H4 (cell line): ENCODE measurements at regions not wholly inside any gene's neighbourhood (a gene's known extent, or its start where the extent isn't known, plus 50 kb on each side); places are given as distances from the start of the nearest gene placed in this dataset.

Experiments
- DNase-seq: peaks from one replicate; pipeline ENCODE4 v3.0.0-alpha.2; 2015; ENCODE audit warnings: low spot score

DNA sequence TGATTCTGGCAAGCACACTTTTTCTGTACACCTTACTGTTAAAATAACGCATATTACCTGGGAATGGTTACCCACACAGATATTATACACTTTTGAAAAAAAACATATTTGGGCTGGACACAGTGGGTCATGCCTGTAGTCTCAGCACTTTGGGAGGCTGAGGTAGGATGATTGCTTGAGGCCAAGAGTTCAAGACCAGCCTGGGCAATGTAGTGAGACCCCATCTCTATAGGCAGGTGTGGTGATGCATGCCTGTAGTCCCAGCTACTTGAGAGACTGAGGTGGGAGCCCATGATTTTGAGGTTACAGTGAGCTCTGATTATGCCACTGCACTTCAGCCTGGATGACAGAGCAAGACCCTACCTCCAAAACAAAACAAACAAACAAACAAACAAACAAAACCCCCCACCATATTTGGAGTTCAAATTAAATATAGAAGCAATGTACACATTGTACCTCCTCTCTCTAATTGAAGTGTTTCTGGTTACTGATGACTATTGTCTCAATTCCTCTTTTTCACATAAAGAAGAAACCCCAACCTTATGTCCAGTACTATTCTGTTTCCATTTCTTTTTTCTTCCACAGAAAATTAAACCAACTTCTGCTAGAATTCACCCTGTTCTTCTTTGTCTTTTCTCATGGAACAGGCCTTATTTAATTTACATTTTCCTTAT, 152.6 kb upstream of the UMPS start:
- no peak for DNase-seq

DNA sequence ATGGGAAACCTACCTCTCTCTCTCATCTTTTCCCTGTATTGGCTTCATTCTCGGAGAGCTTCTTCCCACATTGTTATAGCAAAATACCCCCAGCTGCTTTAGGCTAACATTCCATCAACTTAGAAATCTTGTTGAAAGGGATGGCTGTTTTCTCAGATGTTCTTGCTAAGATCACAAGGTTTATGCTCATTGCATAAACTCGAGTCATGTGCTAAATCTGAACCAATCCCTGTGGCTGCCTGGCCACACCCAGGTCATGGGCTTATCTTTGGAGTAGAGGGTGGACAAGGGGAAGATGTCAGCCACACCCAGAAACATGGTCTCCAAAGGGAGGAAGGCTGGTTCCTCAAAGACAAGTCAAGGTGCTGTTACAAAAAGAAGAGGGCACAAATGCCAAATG, 150.6 kb upstream of the UMPS start:
- no peak for DNase-seq

DNA sequence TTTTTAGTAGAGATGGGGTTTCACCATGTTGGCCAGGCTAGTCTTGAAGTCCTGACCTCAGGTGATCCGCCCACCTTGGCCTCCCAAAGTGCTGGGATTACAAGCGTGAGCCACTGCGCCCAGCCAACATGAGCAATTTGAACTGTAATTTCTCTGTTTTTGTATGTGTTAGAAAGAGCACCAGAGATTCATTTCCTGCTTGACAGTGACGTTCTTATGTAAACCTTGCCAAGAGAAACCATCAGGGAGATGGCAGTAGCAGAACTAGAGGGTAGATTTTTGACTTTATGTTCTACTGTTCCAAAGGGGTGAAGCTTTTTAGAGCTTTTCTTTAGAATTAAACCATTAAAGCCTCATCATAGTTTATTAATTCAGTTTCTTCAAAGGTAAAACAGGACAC, 148.1 kb upstream of the UMPS start:
- DNase-seq = no peak

DNA sequence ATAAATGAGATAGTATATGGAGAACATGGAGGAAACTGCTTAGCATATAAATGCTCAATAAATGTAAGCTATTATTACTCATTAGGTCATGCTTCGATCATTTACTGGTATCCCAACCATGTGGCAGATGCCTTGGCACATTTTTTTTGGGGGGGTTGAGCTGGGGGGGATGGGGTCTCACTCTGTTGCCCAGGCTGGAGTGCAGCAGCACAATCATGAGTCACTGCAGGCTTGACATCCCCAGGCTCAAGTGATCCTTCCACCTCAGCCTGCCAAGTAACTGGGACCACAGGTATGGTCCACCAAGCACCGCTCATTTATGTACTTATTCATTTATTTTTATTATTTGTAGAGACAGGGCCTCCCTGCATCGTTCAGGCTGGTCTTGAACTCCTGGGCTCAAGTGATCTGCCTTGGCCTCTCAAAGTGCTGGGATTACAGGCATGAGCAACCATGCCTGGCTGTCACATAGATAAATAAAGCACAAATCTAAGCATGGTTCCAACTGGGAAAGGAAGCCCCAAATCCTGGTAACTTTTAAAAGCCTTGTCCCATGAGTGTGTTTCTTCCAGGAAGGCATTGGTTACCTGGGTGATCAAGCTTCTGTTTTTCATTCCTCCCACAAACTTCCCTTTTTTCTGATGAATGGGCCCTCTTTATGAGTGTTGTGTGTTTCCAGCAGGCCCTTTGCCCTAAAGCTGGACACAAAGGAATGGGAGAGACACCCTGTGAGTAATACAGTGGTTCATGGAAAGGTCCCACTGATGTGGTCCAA, 147.4 kb upstream of the UMPS start:
- DNase-seq = no peak

DNA sequence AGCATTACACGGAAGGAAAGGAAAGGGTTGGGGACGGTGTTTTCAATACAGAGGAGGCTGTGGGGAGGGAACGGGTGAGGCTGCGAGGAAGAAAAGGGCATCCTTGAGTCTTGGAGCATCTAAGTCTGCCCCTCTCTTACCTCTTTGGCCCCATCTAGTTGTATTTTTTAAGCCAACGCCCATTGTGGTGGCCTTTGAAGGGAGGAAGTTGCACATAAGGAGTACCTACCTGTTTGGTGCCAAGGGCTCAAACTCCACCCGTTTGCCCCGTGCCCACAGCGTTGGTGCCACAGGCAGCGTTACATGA, 146.1 kb upstream of the UMPS start:
- DNase-seq = no peak

DNA sequence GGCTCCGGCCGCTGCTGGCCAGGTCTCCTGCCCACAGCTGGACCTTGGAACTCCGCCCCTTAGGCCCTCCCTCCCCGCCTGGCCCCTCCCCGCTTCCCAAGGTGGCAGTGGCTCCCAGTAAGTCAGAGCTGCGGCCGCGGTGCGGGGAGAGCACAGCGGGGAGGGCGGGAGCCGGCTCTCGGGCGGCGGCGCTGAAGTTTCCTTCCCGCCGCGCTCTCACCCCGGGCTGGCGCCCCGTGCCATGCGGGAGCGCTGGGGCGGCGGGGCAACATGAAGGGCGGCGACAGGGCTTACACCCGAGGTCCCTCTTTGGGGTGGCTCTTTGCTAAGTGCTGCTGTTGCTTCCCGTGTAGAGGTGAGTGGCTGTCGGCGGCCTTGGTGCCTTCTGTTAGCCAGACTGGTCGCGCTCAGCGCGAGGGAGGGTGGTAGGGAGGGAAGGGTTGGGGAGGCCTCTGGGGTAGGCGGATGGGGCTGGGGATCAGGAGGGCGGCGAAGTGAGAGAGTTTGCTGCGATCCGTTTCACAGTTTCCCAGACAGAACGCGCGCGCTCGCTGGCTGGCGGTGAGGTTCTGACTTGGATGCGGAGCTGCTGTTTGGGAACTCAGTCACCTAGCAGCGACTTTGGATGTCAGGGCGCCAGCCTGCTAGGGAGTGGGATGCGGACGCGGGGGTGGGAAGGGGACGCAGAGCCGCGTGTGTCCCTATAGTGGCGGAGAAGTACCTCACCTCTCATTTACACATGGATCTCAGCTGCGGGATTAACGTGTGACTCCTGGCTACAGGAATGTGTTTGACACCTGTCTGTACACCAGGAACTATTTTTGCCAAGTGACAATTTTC, 145.5 kb upstream of the UMPS start:
- peak; percentile 33 for DNase-seq

DNA sequence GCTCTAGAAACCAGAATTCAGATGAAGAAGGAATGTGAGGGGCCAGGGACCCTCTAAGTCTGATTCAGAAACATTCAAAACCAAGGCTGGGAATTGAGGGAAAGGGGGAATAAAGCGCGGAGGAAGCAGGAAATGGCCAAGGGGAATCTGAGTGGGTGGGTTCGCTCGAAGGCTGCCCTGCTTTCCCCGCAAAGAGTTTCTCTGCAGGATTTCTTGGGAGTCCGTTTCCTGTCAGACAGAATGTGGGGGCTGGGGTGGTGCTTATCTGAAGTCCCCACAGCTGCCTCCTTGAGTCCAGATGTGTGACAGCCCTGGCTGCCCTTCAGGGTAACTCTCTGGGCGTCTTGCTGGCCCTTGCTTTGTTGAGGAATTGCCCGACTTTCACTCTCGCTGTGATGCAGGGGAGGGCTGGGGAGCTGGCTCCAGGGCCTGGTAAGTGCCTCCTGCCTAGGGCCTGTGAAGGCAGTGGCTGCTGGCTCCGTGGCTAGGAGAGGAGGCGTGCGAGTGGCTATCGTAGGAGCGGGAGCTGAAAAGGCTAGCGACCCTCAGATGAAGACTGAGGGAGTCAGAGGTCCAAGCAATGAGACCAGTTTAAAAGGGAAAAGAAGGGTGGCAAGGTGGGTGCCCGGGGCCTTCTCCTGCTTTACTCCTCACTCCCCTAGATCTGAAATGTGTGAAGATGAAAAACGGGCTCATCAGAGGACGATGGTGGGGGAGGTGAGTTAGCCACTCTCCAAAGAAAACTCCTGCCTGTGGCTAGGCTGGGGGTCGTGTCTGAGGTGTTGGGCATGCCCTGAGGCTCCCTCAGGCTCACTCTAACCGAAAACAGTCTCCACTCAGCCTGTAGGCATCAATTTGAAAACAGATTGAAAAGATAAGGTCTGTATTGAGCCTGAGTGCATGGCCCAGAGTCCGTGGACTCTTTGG, 143.9 kb upstream of the UMPS start:
- DNase-seq = no peak

DNA sequence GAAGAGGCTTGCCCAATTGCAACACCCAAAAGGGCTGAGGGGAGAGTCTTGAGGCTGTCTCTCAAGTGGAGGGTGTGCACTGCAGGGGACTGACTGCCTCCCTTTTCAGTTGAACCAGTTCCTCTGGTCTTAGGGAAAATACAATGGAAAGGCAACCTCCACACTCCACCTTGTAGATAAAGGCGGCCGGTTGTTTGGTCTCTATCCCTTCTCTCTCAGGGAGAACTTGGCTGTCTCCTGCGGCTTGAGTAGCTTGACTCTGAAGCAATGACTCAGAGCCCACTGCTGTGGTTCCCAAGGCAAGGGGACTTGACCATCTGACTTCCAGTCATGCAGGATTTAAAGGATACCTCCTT, 143.2 kb upstream of the UMPS start:
- DNase-seq = no peak

DNA sequence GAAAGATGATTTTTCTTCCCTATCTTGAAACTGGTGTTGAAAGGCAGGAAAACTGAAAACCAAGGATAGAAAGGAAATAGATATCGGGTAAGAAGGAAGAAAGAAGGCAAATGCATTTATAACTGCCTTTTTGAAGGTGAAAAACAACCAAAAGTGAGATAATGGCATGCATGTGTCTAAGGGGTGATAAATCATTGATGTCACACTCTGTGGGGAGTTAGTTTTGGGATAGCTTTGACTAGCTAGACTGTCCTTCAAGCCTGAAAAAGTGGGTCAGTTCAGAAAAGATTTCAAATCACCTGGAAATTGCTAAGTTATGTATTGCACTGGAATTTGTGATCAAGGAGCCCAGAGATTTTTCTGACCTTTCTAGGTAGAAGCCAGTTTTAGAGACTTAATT, 142.2 kb upstream of the UMPS start:
- no peak for DNase-seq

DNA sequence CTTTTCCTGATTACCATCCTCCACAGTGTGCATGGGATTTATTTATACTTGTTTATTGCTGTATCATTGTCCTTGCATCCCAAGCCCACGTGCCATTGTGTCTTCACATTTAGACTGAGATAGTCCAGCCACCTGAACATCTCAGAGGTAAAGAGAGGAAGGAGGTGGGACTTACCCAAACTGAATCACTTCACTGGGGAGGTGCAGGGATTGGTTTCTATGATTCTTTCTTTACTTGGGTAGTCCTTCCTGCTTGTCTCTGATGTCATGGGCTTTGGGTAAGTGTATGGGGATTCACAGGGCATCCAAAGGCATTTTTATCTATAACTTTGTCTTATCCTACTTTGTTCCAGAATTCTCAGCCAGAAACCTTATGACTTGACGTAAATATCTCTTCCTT, 141.5 kb upstream of the UMPS start:
- no peak for DNase-seq

DNA sequence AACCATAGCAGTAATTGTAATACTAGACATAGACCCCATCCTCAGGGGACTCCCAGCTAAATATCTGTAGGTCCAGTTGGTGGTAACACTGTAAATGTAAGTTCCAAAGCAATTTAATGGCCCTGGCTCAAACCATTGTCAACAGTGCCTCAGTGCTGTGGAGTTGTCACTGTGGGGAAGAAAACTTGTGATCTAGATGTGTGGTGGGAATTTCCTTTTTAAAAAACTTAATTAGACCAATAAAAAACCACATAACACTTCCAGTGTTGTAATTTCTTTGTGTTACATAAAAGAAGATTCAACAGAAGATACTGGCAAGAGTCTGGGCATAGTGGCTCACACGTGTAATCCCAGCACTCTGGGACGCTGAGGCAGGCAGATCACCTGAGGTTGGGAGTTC, 138.6 kb upstream of the UMPS start:
- DNase-seq = no peak

DNA sequence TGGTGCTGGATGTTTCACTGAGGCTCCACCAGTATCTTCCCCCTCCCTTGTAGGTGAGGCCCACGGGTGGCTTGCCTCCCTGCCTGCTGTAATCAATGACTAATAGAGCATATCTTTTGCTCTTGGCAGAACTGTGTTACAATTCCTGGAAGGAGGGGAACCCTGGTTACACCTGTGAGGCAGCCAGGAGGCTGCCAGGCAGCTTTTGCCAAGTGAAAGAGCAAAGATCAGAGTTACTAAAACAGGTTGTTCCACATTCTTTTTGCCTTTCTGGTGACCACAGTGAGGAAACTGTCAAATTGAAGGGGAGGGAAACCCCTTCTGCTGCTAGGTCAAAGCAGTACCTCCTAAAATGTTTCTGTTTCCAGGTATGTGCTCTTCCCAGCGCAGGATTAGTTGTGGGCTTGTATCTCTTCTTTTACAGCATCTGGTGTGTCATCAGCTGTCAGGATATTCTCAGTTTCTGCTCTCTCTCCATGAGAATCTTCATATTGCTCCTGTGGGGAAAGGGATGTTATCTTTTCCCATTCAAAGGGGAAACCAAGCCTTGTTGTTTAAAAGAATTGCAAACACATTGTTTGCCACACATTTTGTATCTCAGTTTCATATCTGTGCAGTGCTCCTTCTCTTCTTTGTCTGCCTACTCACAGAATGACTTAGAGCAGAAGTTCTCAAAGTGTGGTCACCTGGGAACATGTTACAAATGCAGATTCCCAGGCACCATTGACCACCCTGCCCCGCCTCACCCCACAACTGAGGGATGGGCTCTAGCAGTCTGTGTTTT, 137.4 kb upstream of the UMPS start:
- DNase-seq = no peak

DNA sequence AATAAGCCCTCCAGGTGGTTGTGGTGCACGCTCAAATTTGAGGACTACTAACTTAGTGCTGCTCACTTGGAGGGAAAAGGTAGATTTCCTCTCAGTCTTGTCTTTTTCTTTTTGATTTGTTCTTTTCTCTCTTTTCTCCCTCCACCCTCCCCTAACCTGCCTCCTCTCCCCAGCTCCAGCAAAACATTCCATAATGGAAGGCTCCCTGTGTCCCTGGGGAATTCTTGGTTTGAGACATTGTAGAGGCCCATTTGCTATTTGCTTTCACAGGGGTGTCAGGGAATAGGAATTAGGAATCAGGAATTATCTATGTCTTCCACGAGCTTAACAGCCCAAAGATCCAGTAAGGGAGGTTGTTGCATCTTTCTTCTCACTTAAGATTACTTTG, 136.8 kb upstream of the UMPS start:
- DNase-seq = no peak

DNA sequence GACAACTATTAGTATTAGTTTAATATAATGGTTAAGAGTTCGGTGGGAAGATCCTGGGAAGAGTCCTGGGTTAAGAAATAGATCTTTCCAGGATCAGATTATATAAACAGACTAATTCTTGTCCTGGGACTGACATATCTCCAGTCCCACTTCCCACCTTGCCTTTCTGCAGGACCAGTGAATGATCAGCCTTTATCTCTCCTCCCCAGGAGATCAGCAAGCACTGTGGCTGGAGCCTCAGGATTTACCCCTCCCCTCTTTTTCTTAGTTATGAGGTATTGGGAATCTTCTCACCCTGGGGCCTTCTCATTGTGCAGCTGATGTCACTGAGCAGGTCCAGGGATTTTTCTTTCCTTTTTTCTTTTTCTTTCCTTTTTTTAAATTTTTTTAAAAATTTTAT, 135.7 kb upstream of the UMPS start:
- no peak for DNase-seq

DNA sequence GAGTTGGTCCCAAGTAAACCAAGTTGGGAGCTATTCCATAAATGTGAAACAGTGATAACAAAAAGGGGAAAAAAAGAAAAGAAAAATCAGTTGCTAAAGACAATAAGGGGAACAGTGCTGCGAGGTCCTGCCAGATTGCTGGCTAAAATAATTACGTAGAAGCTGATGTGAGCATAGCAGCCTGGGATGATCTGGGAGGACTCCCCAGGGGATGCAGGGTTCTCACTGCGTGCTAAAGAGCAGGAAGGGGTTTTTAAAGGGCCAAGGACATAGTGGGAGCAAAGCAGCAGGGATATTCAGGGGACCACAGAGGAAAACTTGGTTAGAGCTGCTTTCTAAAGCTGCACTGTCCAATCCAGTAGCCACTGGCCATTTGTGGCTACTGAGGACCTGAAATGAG, 133.0 kb upstream of the UMPS start:
- no peak for DNase-seq

DNA sequence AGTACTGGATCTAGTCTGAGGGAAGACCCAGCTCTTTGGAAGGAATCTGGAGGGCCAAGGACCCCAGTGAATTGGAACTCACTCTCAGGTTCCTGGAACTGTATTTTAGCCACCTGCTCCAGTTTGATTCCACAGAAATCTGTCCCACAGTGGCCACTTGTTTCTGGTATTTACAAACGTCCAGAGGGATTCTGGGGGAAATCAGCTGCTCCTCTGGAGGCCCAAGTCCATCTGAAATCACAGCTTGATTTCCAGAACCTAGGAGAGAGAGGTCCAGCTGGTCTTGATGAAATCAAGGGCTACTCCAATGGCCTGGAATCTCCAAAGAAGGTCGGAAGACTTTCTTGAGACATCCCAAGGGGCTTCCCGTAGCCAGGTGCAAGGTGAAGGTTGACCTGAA, 132.3 kb upstream of the UMPS start:
- DNase-seq = no peak

DNA sequence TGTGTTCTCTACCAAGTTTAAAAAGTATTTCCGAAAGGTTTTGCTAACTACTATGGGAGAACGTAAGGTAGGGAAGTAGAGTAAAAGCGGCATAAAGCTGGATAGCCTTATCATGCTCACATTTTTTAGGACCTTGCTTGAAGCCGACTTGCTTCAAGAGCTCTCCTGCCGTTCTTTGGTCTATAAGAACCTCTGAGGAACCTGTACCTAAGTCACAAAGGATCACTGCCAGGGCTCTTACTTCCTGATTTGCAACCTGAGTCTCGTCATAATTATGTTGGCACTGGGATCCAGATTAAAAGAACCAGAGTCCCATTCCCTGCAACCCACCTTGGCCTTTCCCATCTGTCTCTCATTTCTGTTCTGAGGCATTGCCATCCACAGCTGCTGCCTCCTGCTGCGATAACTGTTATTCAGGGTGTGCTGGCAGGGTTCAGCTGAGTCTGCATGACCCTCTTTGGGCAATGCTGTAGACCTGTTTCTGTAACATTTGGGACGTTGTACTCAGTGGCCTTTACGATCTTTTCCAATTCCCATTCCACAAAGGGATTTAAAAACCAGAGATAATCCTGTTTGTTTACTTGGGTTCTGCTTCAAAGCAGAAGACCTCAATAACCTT, 131.0 kb upstream of the UMPS start:
- no peak for DNase-seq

DNA sequence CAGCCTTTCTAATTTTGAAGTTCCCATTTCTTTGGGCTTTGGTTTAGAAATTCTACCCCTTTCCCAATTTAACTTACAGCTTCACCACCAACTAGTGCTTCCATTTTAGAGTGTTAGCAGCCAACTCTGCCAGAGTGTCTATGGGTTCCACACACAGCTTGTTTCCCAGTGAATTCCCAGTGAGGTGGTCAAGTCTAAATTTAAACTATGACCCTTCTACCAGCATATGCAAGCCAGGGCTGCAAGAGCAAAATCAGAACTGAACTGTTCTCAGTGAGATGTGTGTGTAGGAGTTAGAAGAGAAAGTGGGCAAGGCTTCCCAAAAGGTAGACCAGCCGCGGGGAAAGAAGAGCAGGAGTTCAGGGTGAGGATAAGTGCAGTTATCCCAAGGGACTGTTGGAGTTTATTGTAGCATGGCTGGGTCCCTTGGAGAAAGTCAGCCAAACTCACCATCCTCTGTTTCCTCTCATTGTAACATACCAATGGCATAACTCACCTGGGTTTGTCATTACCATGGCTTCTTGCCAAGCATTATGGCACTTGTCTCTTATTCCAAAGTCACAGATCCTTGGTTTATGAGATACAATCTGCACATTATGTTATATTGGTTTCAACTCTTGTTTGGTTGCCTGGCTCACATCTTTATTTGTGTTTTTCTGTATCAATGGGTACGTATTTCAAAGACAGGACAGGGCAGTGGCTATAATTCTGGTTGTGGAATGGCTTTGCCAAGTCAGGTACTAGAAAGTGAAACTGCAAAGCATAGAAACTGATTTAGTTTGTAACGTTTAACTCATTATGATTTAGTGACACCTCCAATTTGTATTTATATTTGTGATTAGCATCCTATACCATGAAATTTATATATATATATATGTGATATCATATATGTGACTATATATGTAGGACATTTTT, 130.2 kb upstream of the UMPS start:
- DNase-seq = no peak

DNA sequence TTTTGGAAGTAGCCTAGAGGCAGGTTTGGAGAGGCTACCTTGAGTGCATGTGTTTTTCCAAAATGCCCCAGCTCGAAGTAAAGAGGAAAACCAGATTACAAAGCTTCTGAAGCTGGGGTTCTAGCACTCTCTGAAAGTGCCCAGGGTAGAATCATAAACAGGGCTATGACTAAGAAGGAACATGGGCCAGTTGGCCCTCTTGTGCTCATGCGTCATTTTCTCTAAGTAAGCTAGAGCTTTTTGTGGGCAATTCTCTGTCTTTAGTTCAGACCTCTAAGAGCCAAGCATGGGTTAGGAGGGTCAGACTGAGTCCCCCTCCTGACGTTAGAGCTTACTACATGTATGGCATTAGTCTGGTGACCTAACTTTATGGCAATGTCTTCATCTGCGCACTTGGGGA, 129.5 kb upstream of the UMPS start:
- DNase-seq = no peak

DNA sequence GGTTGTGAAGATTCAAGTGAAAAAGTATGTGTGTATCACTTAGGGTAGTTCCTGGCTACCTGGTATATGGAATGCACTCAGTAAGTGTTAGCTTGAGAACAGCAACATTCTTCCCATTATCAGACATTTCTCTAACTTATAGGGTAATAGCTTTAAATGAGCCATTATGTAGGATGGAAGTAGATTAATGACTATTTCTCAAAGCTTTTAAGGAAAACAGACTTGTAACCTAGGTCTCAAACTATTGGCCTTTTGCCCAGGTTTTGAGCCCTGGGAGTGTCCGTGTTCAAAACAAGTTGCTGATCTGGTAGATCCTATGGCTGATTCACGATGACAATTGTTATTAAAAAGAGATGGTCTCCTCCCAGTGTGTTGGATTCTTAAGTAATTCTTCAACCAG, 129.1 kb upstream of the UMPS start:
- DNase-seq = no peak
